B cell (primary cell): ENCODE measurements at regions not wholly inside any gene's neighbourhood (a gene's known extent, or its start where the extent isn't known, plus 50 kb on each side); places are given as distances from the start of the nearest gene placed in this dataset.

Source experiments
- EZH2 ChIP-seq: IDR thresholded peaks from 2 replicates; pipeline ENCODE4 v1.6.1; 2012; ENCODE audit warnings: borderline replicate concordance, low read depth, mild to moderate bottlenecking, moderate library complexity, low read length; ENCODE audit not compliant: insufficient read depth, poor library complexity, severe bottlenecking
- TF ChIP-seq, protein P1 (sequence below): fragments of 200-600 bp; IDR thresholded peaks from one replicate; pipeline ENCODE4 v1.8.0; 2022; ENCODE audit warnings: antibody characterized with exemption, mild to moderate bottlenecking

DNA sequence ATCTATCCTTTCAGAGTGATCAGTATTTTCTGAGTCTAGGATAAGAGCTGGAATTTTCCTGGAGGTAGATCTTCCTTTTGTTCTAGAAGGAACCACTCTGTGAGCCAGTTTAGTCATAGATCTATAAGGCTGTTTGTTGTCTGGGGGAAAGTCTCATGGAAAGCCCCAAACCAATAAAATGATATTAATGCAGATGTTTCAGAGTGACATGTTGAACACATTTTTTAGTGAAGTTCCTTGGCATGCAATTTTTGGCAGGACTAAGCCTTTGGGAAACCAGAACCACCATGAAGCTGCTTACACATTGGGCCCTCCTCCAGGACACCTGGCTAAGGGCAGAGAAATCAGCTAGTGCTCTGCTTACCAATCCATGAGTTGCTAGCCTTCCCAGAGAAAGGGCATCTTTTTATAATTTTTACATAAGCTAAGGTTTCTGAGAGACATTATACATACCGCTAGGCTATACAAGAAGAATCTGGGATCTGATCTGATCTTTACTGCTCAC is 101.5 kb upstream of the PCED1B start:
- TF ChIP-seq, protein P1, sequence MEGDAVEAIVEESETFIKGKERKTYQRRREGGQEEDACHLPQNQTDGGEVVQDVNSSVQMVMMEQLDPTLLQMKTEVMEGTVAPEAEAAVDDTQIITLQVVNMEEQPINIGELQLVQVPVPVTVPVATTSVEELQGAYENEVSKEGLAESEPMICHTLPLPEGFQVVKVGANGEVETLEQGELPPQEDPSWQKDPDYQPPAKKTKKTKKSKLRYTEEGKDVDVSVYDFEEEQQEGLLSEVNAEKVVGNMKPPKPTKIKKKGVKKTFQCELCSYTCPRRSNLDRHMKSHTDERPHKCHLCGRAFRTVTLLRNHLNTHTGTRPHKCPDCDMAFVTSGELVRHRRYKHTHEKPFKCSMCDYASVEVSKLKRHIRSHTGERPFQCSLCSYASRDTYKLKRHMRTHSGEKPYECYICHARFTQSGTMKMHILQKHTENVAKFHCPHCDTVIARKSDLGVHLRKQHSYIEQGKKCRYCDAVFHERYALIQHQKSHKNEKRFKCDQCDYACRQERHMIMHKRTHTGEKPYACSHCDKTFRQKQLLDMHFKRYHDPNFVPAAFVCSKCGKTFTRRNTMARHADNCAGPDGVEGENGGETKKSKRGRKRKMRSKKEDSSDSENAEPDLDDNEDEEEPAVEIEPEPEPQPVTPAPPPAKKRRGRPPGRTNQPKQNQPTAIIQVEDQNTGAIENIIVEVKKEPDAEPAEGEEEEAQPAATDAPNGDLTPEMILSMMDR: no peak
- no peak for TF ChIP-seq EZH2
